GM12878 (cell line): ENCODE measurements at regions not wholly inside any gene's neighbourhood (a gene's known extent, or its start where the extent isn't known, plus 50 kb on each side); places are given as distances from the start of the nearest gene placed in this dataset.
A peak's percentile ranks its signal among the peaks of the same experiment; 100 is the strongest.

Experiments
- ATAC-seq: fragments of 200-7000 bp; cut with Tn5 transposase; 3 replicates; pipeline ENCODE4 v1.9.1; 2020; ENCODE audit warnings: mild to moderate bottlenecking, moderate library complexity
- BruUV-seq: library from RNA; stranded (reverse); fragments of 400-500 nt; replicated peaks from 2 replicates; lab custom pipeline; 2021; lab: Mats Ljungman, UMichigan
- CTCF ChIA-PET: fragments of 300-600 bp; sonication (Branson Sonifier 250); formaldehyde crosslinking; extraction: SDS; loops from one replicate; lab custom pipeline; 2021; ENCODE audit warnings: inconsistent platforms; lab: Yijun Ruan, JAX
- POLR2A ChIA-PET: fragments of 350-600 bp; formaldehyde crosslinking; extraction: SDS; loops from one replicate; lab custom pipeline; 2021; ENCODE audit warnings: inconsistent platforms; lab: Charles Lee
- RAD21 ChIA-PET: fragments of 300-600 bp; sonication (Branson Sonifier 250); formaldehyde crosslinking; loops from one replicate; lab custom pipeline; 2023; ENCODE audit warnings: antibody characterized with exemption; ENCODE audit not compliant: unreplicated experiment; lab: Charles Lee
- SMC1A ChIA-PET: fragments of 300-600 bp; sonication (Branson Sonifier 250); formaldehyde crosslinking; loops from one replicate; lab custom pipeline; 2023; ENCODE audit not compliant: unreplicated experiment, uncharacterized antibody; lab: Charles Lee
- DNase-seq: peaks from one replicate; pipeline ENCODE4 v3.0.0-alpha.2; 2011; ENCODE audit warnings: low read depth, low spot score
- FAIRE-seq: peaks from 3 replicates; lab custom pipeline; 2011; peaks lifted over from hg19 to GRCh38; lab: Jason Lieb, UNC
- H2AFZ ChIP-seq: 2 replicates; pipeline ENCODE4 v1.6.0; 2011; ENCODE audit warnings: low read depth, low read length, control low read depth; ENCODE audit not compliant: control insufficient read depth
- H3K27ac ChIP-seq: 2 replicates; pipeline ENCODE4 v1.5.1; 2011; ENCODE audit warnings: control low read depth; ENCODE audit not compliant: control insufficient read depth, insufficient read depth
- H3K27me3 ChIP-seq, 2 experiments: replicated peaks in 1 of 2; 2 replicates each; pipeline versions ENCODE4 v1.6.0 to v1.6.1; 2011; ENCODE audit warnings: low read length in 1 of 2; ENCODE audit not compliant: control insufficient read depth in 2 of 2, insufficient read depth in 2 of 2
- H3K36me3 ChIP-seq, 2 experiments: 2 replicates each; pipeline ENCODE4 v1.5.1; 2011; ENCODE audit warnings: low read length in 1 of 2; ENCODE audit not compliant: control insufficient read depth in 2 of 2, insufficient read depth in 2 of 2
- H3K4me1 ChIP-seq: 2 replicates; pipeline ENCODE4 v1.6.1; 2011; ENCODE audit warnings: mild to moderate bottlenecking, low read length, moderate library complexity, mixed read lengths; ENCODE audit not compliant: control insufficient read depth, insufficient read depth
- H3K4me2 ChIP-seq: 2 replicates; pipeline ENCODE4 v1.6.0; 2011; ENCODE audit warnings: control low read depth; ENCODE audit not compliant: control insufficient read depth, insufficient read depth
- H3K4me3 ChIP-seq: fragments of 200-600 bp; sonication (generic); 2 replicates; pipeline ENCODE4 v1.5.1; 2016
- H3K79me2 ChIP-seq: 2 replicates; pipeline ENCODE4 v1.6.0; 2011; ENCODE audit warnings: low read length; ENCODE audit not compliant: control insufficient read depth, insufficient read depth
- H3K9ac ChIP-seq: 2 replicates; pipeline ENCODE4 v1.8.0; 2011; ENCODE audit warnings: low read length, control low read depth, mixed read lengths; ENCODE audit not compliant: control insufficient read depth, insufficient read depth
- H3K9me3 ChIP-seq: replicated peaks from 3 replicates; pipeline ENCODE4 v1.5.1; 2011; ENCODE audit warnings: mild to moderate bottlenecking, low read length; ENCODE audit not compliant: control insufficient read depth, insufficient read depth
- H4K20me1 ChIP-seq: 2 replicates; pipeline ENCODE4 v1.6.0; 2011; ENCODE audit not compliant: control insufficient read depth, insufficient read depth
- BACH1 ChIP-seq: fragments of 450-650 bp; IDR thresholded peaks from 2 replicates; pipeline ENCODE4 v1.6.1; 2017; ENCODE audit warnings: mild to moderate bottlenecking, borderline replicate concordance
- LARP7 ChIP-seq: fragments of 450-650 bp; IDR thresholded peaks from 2 replicates; pipeline ENCODE4 v1.6.1; 2017; ENCODE audit warnings: mild to moderate bottlenecking
- RUNX3 ChIP-seq: IDR thresholded peaks from 2 replicates; pipeline ENCODE4 v1.6.1; 2012; ENCODE audit warnings: low read length, inconsistent platforms
- WRNIP1 ChIP-seq: IDR thresholded peaks from 2 replicates; pipeline ENCODE4 v1.6.1; 2011; ENCODE audit warnings: low read depth, low read length, improper control_type of control experiment, borderline replicate concordance
- ZBED1 ChIP-seq: IDR thresholded peaks from 2 replicates; pipeline ENCODE4 v1.6.1; 2016; ENCODE audit warnings: borderline replicate concordance
- ZNF384 ChIP-seq: IDR thresholded peaks from 2 replicates; pipeline ENCODE4 v1.6.1; 2012; ENCODE audit warnings: low read depth, mild to moderate bottlenecking, low read length, improper control_type of control experiment, borderline replicate concordance
- WGBS: methylation state at CpG from one replicate; pipeline ENCODE4 v1.1.6; 2016; ENCODE audit warnings: low lambda C conversion rate; ENCODE audit not compliant: insufficient replicate concordance, insufficient coverage; ENCODE audit errors: missing lambda C conversion rate; 5-methylcytosine and 5-hydroxymethylcytosine counted together
- in situ Hi-C: fragments of 300-500 bp; cut with MboI; formaldehyde crosslinking; loops from 9 replicates; pipeline ENCODE4 v1.14.3; 2018; ENCODE audit warnings: mixed read lengths
- intact Hi-C: fragments of 100-400 bp; cut with micrococcal nuclease; formaldehyde crosslinking; loops from one replicate; pipeline ENCODE4 v1.14.2; 2022; ENCODE audit not compliant: unreplicated experiment
- TF ChIP-seq, protein P1 (sequence below): fragments of 450-650 bp; formaldehyde crosslinking; IDR thresholded peaks from 2 replicates; pipeline ENCODE4 v1.4.0; 2020; ENCODE audit warnings: mild to moderate bottlenecking, moderate library complexity
- TF ChIP-seq, protein P2 (sequence below): fragments of 450-650 bp; IDR thresholded peaks from 2 replicates; pipeline ENCODE4 v1.6.1; 2016; ENCODE audit warnings: mild to moderate bottlenecking, moderate library complexity, borderline replicate concordance
- TF ChIP-seq, protein P3 (sequence below): IDR thresholded peaks from 2 replicates; pipeline ENCODE4 v1.6.1; 2012; ENCODE audit warnings: improper control_type of control experiment, low read depth, low read length; ENCODE audit not compliant: insufficient replicate concordance

DNA sequence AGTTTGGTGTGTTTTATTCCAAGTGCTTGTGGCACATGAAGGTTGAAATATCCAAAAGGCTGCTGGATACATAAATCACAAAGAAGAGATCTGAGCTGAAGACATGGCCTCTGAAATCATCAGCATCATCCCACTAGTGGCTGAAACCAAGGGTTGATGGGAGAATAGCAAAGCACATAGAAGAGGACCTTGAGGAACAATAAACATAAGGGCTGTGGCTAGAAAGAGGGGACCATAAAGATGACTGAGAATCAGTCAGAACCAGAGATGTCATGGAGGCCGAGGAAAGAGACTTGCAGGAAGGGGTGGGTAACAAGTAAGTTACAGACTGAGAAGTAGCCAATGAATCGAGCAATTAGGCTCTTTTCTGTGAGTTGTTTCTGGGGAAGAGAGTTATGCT lies 116.8 kb downstream of the CDC42EP3 start (continued):
- no peak for TF ChIP-seq WRNIP1

DNA sequence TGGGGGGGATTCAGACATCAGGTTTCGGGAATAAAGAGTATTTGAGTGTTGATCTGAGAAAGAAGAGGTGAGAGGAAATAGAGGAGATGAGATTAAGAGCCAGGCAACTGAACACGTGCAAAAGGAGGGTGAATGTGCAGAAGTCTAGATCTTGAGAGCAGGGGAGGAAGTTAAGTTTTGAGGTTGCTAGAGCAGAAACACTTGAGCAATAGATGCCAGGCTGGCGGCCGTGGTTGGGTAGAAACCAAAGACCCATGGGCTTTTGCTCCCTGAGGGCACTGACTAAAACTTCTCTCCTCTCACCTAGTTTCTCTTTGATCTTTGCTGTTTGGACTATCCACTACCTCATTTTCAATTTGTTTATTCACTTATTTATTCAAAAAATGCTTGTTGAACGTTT lies 116.0 kb downstream of the CDC42EP3 start:
- RAD21 ChIA-PET: interaction anchor here (7.8 kb wide), 1 partner anchor 67 kb away, joined by 95 read pairs; no protein-coding TSS in a partner anchor
- TF ChIP-seq BACH1 (no peak), RUNX3 (peak; percentile 51), LARP7 (no peak), ZNF384 (no peak), ZBED1 (0 out of 2 replicates have a peak, but pooled peaks have one; percentile 35)
- TF ChIP-seq, protein P1, sequence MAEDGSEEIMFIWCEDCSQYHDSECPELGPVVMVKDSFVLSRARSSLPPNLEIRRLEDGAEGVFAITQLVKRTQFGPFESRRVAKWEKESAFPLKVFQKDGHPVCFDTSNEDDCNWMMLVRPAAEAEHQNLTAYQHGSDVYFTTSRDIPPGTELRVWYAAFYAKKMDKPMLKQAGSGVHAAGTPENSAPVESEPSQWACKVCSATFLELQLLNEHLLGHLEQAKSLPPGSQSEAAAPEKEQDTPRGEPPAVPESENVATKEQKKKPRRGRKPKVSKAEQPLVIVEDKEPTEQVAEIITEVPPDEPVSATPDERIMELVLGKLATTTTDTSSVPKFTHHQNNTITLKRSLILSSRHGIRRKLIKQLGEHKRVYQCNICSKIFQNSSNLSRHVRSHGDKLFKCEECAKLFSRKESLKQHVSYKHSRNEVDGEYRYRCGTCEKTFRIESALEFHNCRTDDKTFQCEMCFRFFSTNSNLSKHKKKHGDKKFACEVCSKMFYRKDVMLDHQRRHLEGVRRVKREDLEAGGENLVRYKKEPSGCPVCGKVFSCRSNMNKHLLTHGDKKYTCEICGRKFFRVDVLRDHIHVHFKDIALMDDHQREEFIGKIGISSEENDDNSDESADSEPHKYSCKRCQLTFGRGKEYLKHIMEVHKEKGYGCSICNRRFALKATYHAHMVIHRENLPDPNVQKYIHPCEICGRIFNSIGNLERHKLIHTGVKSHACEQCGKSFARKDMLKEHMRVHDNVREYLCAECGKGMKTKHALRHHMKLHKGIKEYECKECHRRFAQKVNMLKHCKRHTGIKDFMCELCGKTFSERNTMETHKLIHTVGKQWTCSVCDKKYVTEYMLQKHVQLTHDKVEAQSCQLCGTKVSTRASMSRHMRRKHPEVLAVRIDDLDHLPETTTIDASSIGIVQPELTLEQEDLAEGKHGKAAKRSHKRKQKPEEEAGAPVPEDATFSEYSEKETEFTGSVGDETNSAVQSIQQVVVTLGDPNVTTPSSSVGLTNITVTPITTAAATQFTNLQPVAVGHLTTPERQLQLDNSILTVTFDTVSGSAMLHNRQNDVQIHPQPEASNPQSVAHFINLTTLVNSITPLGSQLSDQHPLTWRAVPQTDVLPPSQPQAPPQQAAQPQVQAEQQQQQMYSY (CRISPR knock-in tag): no peak
- TF ChIP-seq, protein P2, sequence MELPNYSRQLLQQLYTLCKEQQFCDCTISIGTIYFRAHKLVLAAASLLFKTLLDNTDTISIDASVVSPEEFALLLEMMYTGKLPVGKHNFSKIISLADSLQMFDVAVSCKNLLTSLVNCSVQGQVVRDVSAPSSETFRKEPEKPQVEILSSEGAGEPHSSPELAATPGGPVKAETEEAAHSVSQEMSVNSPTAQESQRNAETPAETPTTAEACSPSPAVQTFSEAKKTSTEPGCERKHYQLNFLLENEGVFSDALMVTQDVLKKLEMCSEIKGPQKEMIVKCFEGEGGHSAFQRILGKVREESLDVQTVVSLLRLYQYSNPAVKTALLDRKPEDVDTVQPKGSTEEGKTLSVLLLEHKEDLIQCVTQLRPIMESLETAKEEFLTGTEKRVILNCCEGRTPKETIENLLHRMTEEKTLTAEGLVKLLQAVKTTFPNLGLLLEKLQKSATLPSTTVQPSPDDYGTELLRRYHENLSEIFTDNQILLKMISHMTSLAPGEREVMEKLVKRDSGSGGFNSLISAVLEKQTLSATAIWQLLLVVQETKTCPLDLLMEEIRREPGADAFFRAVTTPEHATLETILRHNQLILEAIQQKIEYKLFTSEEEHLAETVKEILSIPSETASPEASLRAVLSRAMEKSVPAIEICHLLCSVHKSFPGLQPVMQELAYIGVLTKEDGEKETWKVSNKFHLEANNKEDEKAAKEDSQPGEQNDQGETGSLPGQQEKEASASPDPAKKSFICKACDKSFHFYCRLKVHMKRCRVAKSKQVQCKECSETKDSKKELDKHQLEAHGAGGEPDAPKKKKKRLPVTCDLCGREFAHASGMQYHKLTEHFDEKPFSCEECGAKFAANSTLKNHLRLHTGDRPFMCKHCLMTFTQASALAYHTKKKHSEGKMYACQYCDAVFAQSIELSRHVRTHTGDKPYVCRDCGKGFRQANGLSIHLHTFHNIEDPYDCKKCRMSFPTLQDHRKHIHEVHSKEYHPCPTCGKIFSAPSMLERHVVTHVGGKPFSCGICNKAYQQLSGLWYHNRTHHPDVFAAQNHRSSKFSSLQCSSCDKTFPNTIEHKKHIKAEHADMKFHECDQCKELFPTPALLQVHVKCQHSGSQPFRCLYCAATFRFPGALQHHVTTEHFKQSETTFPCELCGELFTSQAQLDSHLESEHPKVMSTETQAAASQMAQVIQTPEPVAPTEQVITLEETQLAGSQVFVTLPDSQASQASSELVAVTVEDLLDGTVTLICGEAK: no peak
- TF ChIP-seq, protein P3, sequence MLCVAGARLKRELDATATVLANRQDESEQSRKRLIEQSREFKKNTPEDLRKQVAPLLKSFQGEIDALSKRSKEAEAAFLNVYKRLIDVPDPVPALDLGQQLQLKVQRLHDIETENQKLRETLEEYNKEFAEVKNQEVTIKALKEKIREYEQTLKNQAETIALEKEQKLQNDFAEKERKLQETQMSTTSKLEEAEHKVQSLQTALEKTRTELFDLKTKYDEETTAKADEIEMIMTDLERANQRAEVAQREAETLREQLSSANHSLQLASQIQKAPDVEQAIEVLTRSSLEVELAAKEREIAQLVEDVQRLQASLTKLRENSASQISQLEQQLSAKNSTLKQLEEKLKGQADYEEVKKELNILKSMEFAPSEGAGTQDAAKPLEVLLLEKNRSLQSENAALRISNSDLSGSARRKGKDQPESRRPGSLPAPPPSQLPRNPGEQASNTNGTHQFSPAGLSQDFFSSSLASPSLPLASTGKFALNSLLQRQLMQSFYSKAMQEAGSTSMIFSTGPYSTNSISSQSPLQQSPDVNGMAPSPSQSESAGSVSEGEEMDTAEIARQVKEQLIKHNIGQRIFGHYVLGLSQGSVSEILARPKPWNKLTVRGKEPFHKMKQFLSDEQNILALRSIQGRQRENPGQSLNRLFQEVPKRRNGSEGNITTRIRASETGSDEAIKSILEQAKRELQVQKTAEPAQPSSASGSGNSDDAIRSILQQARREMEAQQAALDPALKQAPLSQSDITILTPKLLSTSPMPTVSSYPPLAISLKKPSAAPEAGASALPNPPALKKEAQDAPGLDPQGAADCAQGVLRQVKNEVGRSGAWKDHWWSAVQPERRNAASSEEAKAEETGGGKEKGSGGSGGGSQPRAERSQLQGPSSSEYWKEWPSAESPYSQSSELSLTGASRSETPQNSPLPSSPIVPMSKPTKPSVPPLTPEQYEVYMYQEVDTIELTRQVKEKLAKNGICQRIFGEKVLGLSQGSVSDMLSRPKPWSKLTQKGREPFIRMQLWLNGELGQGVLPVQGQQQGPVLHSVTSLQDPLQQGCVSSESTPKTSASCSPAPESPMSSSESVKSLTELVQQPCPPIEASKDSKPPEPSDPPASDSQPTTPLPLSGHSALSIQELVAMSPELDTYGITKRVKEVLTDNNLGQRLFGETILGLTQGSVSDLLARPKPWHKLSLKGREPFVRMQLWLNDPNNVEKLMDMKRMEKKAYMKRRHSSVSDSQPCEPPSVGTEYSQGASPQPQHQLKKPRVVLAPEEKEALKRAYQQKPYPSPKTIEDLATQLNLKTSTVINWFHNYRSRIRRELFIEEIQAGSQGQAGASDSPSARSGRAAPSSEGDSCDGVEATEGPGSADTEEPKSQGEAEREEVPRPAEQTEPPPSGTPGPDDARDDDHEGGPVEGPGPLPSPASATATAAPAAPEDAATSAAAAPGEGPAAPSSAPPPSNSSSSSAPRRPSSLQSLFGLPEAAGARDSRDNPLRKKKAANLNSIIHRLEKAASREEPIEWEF: peak; percentile 27

More for the DNA sequence above, 116.0 kb downstream of the CDC42EP3 start:
- Histone ChIP-seq H3K9ac (peak overlapping the region; percentile 49; the same call in 1 of the 2 replicates), H4K20me1 (no peaks in the 10 kb centered on the region), H3K4me3 (no peak overlapping the region; the same call in 1 of the 2 replicates), H3K27me3 (no peaks in the 10 kb centered on the region), H3K36me3 (no peaks in the 10 kb centered on the region), H3K4me1 (peaks cover 60% of the 10 kb centered on the region), H3K9me3 (peaks cover 4% of the 10 kb centered on the region), H3K27ac (peak overlapping the region; percentile 69), H2AFZ (peak overlapping the region; percentile 70), H3K4me2 (peak overlapping the region; percentile 36), H3K79me2 (no peaks in the 10 kb centered on the region; the same call in none of the 2 replicates)
- ChIA-PET SMC1A (interaction anchor here (0.8 to 14.3 kb wide), 5 partner anchors 11 to 99 kb away, joined by 3 to 246 read pairs (median 5); no protein-coding TSS in a partner anchor), CTCF (interaction anchor here (0.5 kb wide), 1 partner anchor 337 kb away, joined by 3 read pairs; no protein-coding TSS in a partner anchor), POLR2A (interaction anchor here (2.3 to 9.1 kb wide), 2 partner anchors 8 to 14 kb away, joined by 9 to 74 read pairs; no protein-coding TSS in a partner anchor)
- DNase-seq (no peak), FAIRE-seq (no peak), ATAC-seq (peak; percentile 58)
- intact Hi-C loops (no loop called here), in situ Hi-C loops (no loop called here)
- 2% methylated on average over 5 of the region's 5 CpGs for WGBS
- no TSS peak for BruUV-seq
